ENCODE measurements at regions not wholly inside any gene's neighbourhood (a gene's known extent, or its start where the extent isn't known, plus 50 kb on each side); places are given as distances from the start of the nearest gene placed in this dataset.

DNA sequence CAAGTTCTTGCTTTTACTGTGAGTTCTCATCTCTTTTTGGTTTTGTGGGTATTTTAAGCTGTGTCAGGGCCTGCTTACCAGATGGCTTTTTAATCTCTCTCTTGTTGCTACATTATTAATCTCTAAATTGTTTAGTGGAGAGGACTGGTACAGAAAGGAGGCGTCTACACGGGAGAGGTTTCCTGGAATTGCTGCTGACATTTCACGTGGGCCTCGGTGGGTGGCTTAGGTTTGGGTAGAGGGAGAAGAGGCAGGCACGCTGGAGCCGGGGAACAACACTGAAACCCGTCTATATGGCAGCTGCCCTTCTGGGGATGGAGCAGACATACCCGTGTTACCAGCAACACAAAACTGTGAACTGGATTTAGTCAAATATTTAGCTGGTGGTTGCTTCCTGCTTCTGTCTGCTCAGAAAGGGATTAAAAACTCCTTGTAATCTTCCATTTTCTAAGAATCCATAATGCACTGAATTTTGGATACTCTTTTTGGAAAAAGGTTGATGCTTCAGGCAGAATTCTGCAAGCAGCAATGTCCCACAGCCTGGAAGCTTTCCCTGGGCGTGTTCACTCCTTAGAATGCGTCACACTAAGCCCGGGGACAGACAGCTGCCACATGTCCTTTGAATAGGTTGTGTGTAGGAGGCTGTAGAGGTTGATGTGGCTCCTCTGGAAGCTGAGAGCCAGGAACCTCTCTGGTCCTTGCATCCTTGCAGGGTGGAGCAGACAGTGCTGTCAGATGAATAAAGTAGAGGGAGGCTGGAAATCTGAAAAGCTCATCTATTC, 199.8 kb upstream of the GATB start:
- DNase-seq, result no peak

GRCh38 chr4:151957153-151957552, 196.3 kb upstream of the GATB start:
- no peak for DNase-seq

DNA sequence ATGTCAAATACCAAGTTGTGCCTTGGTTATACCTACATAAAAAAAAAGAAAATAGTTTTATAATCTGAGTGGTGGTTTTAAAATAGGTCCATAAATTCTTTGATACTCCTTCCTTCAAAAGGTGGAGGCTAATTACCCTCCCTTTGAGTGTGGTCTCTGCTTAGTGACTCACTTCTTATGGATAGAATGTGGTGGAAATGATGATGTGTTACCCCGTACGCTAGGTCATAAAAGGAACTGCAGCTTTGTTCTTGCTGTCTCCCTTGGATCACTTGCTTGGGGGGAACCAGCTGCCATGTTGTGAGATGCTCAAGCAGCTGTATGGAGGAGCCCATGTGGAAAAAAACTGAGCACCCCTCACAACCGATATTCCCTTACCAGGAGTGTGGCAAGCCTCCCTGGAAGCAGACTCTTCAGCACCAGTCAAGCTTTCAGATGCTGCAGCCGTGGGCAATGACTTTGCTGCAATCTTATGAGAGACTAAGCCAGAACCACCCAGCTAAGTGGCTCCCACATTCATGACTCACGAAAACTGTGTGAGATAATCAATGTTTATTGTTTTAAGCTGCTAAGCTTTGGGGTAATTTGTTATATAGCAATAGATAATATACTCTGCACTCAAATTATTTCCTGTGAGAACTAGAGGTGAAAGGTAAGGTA, 195.0 kb upstream of the GATB start:
- DNase-seq, result no peak

- DNase-seq, result no peak
Measured at GRCh38 chr4:151953795-151954372, 193.1 kb upstream of the GATB start.

GRCh38 chr4:151953312-151953711, 192.5 kb upstream of the GATB start:
- DNase-seq, result no peak

GRCh38 chr4:151952711-151953254, 192.0 kb upstream of the GATB start:
- DNase-seq, result no peak

- no peak for DNase-seq
Measured at GRCh38 chr4:151952137-151952536, 191.3 kb upstream of the GATB start.

GRCh38 chr4:151951671-151952050, 190.9 kb upstream of the GATB start:
- no peak for DNase-seq

DNA sequence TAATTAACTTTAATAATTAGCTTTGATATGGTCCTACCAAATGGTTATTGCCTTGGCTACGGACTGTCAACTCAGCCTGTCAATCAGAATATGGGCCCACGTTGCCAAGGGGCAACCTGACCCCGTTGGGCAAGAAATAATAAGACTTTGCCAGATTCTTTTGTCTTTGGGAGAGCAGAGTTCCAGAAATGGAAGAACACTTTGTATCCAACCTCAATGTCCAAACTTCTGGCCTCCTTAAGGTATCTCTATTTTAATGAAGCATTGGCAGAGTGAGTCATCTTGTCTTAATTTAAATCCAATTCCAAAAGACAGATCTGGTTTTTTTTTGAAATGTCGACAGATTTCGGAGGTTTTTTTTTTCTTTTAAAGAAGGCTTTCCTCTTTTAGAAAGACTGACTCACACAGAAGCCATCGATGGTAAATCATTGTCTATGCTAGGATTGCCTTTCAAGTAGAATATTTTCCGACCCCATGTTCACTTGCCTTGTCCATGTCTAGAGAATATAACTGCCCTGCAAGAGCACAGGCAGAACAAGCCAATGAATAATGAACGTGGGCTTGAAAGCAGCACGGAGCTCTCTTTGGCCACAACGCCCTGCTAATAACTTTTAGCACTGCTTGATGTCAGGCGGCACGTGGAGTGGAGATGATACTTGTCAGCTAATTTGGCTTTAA, 190.3 kb upstream of the GATB start:
- no peak for DNase-seq

DNA sequence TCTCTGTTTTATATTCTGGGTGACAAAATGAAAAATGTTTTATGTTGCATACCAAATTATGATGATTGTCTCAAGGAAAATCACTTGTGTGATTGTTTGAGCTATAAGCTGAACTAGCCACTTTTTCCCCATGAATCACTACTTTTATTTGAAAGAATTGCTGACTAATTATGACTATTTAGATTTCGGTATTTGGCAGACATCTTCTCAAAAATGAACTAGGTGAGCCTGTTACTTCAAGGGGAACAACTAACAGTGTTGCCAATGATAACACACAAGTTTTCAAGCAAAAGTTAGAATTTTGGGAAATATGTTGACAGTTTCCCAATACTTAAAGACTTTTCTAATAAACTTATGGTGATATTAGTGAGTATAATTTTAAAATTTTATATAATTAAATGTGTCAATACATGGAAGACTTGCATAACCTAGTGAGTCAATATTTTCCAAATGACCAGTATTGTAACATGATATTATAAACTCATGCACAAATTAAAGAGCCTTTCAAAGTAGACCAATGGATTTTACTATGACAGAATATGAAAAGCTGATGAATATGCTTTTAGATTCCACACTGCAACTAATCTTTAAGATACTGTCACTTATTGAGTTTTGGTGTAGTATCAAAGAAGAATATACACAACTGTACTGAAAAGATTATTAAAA, 187.7 kb upstream of the GATB start:
- DNase-seq, result no peak

- no peak for DNase-seq
Measured at GRCh38 chr4:151946718-151947117, 185.9 kb upstream of the GATB start.

- DNase-seq, result no peak
Measured at GRCh38 chr4:151942971-151943370, 182.2 kb upstream of the GATB start.

DNA sequence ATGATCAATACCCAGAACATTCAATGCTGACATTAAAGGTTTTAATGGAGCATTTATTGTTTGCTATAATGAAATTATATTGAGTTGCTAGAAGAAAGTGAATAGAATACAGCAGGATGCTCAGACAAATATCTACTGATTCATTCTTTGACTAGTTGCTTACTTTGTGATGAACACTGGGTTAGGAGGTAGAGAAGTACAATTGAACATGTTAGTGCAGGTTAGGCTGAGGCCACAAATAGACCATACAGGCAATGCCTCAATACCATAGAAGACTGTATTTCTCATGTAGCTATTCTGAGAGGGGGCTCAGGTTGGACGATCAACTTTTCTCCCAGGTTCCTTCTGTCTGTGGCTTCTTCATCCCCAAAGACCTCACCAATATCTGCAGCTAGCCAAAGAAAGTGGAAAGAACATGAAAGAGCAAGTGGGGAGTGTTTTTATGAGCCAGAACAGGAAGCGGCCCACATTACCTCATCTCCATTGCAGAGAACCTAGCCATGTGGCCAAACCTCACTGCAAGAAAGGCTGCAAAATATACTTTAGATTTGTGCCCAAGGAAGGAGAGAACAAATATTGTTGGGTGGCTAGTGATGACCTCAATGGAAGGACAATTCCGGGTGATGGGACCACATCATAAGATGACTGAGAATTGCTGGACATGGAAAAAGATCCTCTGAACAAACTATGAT, 180.3 kb upstream of the GATB start:
- no peak for DNase-seq

DNA sequence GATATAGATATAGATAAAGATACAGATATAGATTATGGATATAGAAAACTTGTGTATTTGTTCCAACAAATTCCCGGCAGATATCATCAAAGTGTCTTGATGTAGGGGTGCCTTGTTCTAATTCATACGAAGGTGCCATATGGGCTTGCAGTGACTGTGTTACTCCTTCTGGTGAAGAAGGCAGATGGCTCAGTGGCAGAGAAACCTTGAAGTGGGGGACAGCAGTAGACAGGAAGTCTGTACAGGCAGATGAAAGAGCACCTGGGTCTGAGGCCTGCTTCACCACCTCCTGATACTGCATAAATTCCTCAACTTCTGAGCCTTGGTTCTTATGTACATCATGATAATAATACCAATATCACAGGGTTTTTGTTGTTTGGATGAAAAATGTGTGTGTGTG, 179.5 kb upstream of the GATB start:
- DNase-seq, result no peak

- DNase-seq, result no peak
Measured at GRCh38 chr4:151939670-151940069, 178.9 kb upstream of the GATB start.

DNA sequence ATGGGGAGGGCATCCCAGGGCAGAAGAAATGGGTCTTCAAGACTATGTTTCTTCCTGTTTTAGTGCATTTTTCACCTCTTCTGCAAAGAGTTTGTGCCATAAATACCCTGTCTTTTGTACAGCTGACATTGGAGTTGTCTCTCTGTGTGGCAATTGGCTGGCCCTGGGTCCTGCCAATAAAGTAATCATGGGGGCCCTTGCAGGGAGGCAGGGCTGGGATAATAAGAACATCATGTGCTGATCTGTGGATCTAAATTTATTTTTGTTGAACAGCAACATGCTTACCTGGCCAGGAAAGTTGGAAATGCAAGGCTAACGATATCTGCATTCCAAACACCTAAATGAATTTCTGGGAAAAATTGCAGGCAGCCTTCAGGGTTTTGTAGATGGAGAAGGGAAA, 174.6 kb upstream of the GATB start:
- DNase-seq, result no peak

DNA sequence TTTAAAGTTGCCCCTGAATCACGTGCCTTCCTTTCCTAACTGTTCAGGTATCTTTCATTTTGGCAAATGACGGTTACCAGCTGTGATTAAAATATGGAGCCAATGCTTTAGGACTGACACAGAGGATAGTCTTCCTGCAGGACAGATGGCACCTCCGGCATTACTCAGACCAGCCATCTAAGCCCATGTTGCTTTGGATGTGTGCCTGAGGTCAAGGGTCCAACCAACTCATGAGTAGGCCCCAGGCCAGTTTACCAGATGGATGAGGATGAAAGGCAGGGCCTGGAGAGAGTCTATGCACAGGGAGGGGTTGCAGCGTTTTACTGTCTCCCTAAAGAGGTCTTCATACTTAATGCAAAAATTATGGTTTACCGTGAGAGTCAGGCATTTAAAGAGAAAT, 174.0 kb upstream of the GATB start:
- DNase-seq, result no peak

- DNase-seq, result no peak
Measured at GRCh38 chr4:151933122-151933827, 172.5 kb upstream of the GATB start.

GRCh38 chr4:151931563-151931962, 170.8 kb upstream of the GATB start:
- no peak for DNase-seq

DNA sequence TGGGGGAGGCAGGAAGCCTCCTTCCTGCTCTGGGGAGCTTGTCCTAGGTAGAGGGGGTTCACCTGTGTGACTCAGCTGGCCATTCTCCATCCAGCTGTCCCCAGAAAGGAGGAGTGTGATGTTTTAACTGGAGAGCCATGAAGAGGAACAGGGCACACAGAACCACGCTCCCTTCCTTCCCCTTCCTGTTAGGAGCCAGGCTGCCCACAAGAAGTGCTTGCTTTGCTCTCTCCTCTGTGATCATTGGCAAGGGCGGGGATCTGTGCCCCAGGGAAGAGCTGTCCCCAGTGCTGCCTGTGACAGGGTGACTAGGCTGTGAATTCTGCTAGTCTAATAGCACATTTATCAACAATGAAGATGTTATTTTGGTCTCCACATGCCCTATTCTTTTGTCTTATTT, 169.6 kb upstream of the GATB start:
- peak; percentile 17 to 19 for DNase-seq

DNA sequence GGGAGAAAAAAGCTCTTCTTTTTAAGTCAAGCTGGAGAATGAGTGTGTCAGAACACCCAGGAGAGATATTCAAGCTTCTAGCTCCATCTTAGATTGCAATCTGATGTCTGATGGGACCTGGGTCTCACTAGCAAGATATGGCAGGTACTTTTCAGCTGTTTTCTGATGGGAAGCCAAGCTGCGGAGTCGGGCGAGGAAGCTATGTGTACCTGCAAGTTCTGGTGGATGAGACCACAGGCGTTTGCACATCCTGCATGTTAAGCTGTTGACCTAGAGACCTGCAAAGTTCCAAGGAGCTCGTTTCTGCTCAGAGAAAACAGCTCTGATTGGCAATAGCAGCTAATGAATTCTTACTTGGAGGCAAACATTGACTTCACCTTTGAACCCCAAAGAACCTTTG, 167.3 kb upstream of the GATB start:
- DNase-seq, result no peak

DNA sequence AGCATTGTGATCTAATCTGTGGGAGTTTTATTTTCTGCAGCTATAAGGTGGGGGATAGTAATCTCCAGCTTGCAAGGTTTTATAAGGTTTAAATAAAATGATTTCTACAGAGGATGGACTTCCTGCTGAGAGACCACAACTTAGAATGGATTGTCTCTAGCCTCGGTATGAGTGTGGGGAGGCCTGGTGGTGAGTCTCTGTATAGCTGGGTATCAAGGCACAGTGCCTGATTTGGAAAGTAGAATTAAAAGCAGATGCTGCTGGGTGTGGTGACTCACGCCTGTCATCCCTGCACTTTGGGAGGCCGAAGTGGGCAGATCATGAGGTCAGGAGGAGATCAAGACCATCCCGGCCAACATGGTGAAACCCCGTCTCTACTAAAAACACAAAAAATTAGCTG, 162.0 kb upstream of the GATB start:
- DNase-seq, result no peak

Data from AML-193 (cell line).